GM12878 (cell line): ENCODE measurements at regions not wholly inside any gene's neighbourhood (a gene's known extent, or its start where the extent isn't known, plus 50 kb on each side); places are given as distances from the start of the nearest gene placed in this dataset.

ENCODE experiments used
- ATAC-seq: fragments of 200-7000 bp; cut with Tn5 transposase; 3 replicates; pipeline ENCODE4 v1.9.1; 2020; ENCODE audit warnings: mild to moderate bottlenecking, moderate library complexity
- BruUV-seq: library from RNA; stranded (reverse); fragments of 400-500 nt; replicated peaks from 2 replicates; lab custom pipeline; 2021; lab: Mats Ljungman, UMichigan
- CTCF ChIA-PET: fragments of 300-600 bp; sonication (Branson Sonifier 250); formaldehyde crosslinking; extraction: SDS; loops from one replicate; lab custom pipeline; 2021; ENCODE audit warnings: inconsistent platforms; lab: Yijun Ruan, JAX
- POLR2A ChIA-PET: fragments of 350-600 bp; formaldehyde crosslinking; extraction: SDS; loops from one replicate; lab custom pipeline; 2021; ENCODE audit warnings: inconsistent platforms; lab: Charles Lee
- RAD21 ChIA-PET: fragments of 300-600 bp; sonication (Branson Sonifier 250); formaldehyde crosslinking; loops from one replicate; lab custom pipeline; 2023; ENCODE audit warnings: antibody characterized with exemption; ENCODE audit not compliant: unreplicated experiment; lab: Charles Lee
- SMC1A ChIA-PET: fragments of 300-600 bp; sonication (Branson Sonifier 250); formaldehyde crosslinking; loops from one replicate; lab custom pipeline; 2023; ENCODE audit not compliant: unreplicated experiment, uncharacterized antibody; lab: Charles Lee
- DNase-seq: peaks from one replicate; pipeline ENCODE4 v3.0.0-alpha.2; 2011; ENCODE audit warnings: low read depth, low spot score
- FAIRE-seq: peaks from 3 replicates; lab custom pipeline; 2011; peaks lifted over from hg19 to GRCh38; lab: Jason Lieb, UNC
- H2AFZ ChIP-seq: 2 replicates; pipeline ENCODE4 v1.6.0; 2011; ENCODE audit warnings: low read depth, low read length, control low read depth; ENCODE audit not compliant: control insufficient read depth
- H3K27ac ChIP-seq: 2 replicates; pipeline ENCODE4 v1.5.1; 2011; ENCODE audit warnings: control low read depth; ENCODE audit not compliant: control insufficient read depth, insufficient read depth
- H3K27me3 ChIP-seq, 2 experiments: replicated peaks in 1 of 2; 2 replicates each; pipeline versions ENCODE4 v1.6.0 to v1.6.1; 2011; ENCODE audit warnings: low read length in 1 of 2; ENCODE audit not compliant: control insufficient read depth in 2 of 2, insufficient read depth in 2 of 2
- H3K36me3 ChIP-seq, 2 experiments: 2 replicates each; pipeline ENCODE4 v1.5.1; 2011; ENCODE audit warnings: low read length in 1 of 2; ENCODE audit not compliant: control insufficient read depth in 2 of 2, insufficient read depth in 2 of 2
- H3K4me1 ChIP-seq: 2 replicates; pipeline ENCODE4 v1.6.1; 2011; ENCODE audit warnings: mild to moderate bottlenecking, low read length, moderate library complexity, mixed read lengths; ENCODE audit not compliant: control insufficient read depth, insufficient read depth
- H3K4me2 ChIP-seq: 2 replicates; pipeline ENCODE4 v1.6.0; 2011; ENCODE audit warnings: control low read depth; ENCODE audit not compliant: control insufficient read depth, insufficient read depth
- H3K4me3 ChIP-seq: fragments of 200-600 bp; sonication (generic); 2 replicates; pipeline ENCODE4 v1.5.1; 2016
- H3K79me2 ChIP-seq: 2 replicates; pipeline ENCODE4 v1.6.0; 2011; ENCODE audit warnings: low read length; ENCODE audit not compliant: control insufficient read depth, insufficient read depth
- H3K9ac ChIP-seq: 2 replicates; pipeline ENCODE4 v1.8.0; 2011; ENCODE audit warnings: low read length, control low read depth, mixed read lengths; ENCODE audit not compliant: control insufficient read depth, insufficient read depth
- H3K9me3 ChIP-seq: replicated peaks from 3 replicates; pipeline ENCODE4 v1.5.1; 2011; ENCODE audit warnings: mild to moderate bottlenecking, low read length; ENCODE audit not compliant: control insufficient read depth, insufficient read depth
- H4K20me1 ChIP-seq: 2 replicates; pipeline ENCODE4 v1.6.0; 2011; ENCODE audit not compliant: control insufficient read depth, insufficient read depth
- HDAC2 ChIP-seq: fragments of 200-600 bp; sonication (generic); IDR thresholded peaks from 2 replicates; pipeline ENCODE4 v1.6.1; 2017
- HDGF ChIP-seq: fragments of 450-650 bp; IDR thresholded peaks from 2 replicates; pipeline ENCODE4 v1.6.1; 2016; ENCODE audit warnings: antibody characterized with exemption
- IKZF1 ChIP-seq: fragments of 450-650 bp; conservative IDR thresholded peaks from 2 replicates; pipeline ENCODE4 v1.6.1; 2017; ENCODE audit warnings: antibody characterized with exemption, mild to moderate bottlenecking
- JUNB ChIP-seq: IDR thresholded peaks from 2 replicates; pipeline ENCODE4 v1.6.1; 2016; ENCODE audit warnings: antibody characterized with exemption, mild to moderate bottlenecking
- JUND ChIP-seq: IDR thresholded peaks from 2 replicates; pipeline ENCODE4 v1.6.1; 2012; ENCODE audit warnings: low read depth, mild to moderate bottlenecking, low read length, improper control_type of control experiment, moderate library complexity
- NR2C2 ChIP-seq: IDR thresholded peaks from 2 replicates; pipeline ENCODE4 v1.6.1; 2011; ENCODE audit warnings: borderline replicate concordance, low read depth; ENCODE audit not compliant: control insufficient read depth, insufficient read length
- PAX8 ChIP-seq: fragments of 450-650 bp; IDR thresholded peaks from 2 replicates; pipeline ENCODE4 v1.6.1; 2017; ENCODE audit warnings: mild to moderate bottlenecking, moderate library complexity
- RCOR1 ChIP-seq: conservative IDR thresholded peaks from 2 replicates; pipeline ENCODE4 v1.6.1; 2012; ENCODE audit warnings: low read depth, low read length, improper control_type of control experiment
- TCF3 ChIP-seq: IDR thresholded peaks from 2 replicates; pipeline ENCODE4 v1.6.1; 2012; ENCODE audit warnings: low read depth, mild to moderate bottlenecking, low read length, borderline replicate concordance; ENCODE audit not compliant: insufficient read depth
- YBX1 ChIP-seq: fragments of 450-650 bp; IDR thresholded peaks from 2 replicates; pipeline ENCODE4 v1.6.1; 2016; ENCODE audit warnings: antibody characterized with exemption
- WGBS: methylation state at CpG from one replicate; pipeline ENCODE4 v1.1.6; 2016; ENCODE audit warnings: low lambda C conversion rate; ENCODE audit not compliant: insufficient replicate concordance, insufficient coverage; ENCODE audit errors: missing lambda C conversion rate; 5-methylcytosine and 5-hydroxymethylcytosine counted together
- in situ Hi-C: fragments of 300-500 bp; cut with MboI; formaldehyde crosslinking; loops from 9 replicates; pipeline ENCODE4 v1.14.3; 2018; ENCODE audit warnings: mixed read lengths
- intact Hi-C: fragments of 100-400 bp; cut with micrococcal nuclease; formaldehyde crosslinking; loops from one replicate; pipeline ENCODE4 v1.14.2; 2022; ENCODE audit not compliant: unreplicated experiment
- TF ChIP-seq, protein P1 (sequence below): fragments of 450-650 bp; IDR thresholded peaks from 2 replicates; pipeline ENCODE4 v1.6.1; 2017; ENCODE audit warnings: antibody characterized with exemption, mild to moderate bottlenecking, moderate library complexity
- TF ChIP-seq, protein P2 (sequence below): fragments of 150-350 bp; IDR thresholded peaks from 2 replicates; pipeline ENCODE4 v1.6.1; 2014; ENCODE audit warnings: mild to moderate bottlenecking, low read depth, low read length
- TF ChIP-seq, protein P3 (sequence below): fragments of 450-650 bp; formaldehyde crosslinking; IDR thresholded peaks from 2 replicates; pipeline ENCODE4 v1.4.0; 2020; ENCODE audit warnings: mild to moderate bottlenecking, moderate library complexity

DNA sequence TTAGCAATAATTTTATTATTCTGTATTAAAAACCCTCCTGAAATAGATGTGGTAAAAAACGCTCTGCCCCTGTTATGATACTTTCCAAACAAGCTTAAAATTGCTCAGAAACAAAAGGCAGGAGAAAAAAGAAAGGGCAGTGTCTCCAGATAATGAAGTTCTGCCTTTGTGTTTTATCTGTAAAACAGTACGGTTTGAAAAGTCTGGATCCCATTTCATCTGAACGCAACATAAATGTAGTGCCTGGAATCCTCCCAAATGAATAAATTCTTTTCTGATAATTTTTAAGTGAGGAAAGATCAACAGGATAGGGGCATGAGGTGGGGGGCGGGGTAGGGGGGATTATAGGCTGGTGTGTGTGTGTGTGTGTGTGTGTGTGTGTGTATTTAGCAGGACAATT is 87.5 kb upstream of the SOX9 start (continued):
- TF ChIP-seq, protein P1, sequence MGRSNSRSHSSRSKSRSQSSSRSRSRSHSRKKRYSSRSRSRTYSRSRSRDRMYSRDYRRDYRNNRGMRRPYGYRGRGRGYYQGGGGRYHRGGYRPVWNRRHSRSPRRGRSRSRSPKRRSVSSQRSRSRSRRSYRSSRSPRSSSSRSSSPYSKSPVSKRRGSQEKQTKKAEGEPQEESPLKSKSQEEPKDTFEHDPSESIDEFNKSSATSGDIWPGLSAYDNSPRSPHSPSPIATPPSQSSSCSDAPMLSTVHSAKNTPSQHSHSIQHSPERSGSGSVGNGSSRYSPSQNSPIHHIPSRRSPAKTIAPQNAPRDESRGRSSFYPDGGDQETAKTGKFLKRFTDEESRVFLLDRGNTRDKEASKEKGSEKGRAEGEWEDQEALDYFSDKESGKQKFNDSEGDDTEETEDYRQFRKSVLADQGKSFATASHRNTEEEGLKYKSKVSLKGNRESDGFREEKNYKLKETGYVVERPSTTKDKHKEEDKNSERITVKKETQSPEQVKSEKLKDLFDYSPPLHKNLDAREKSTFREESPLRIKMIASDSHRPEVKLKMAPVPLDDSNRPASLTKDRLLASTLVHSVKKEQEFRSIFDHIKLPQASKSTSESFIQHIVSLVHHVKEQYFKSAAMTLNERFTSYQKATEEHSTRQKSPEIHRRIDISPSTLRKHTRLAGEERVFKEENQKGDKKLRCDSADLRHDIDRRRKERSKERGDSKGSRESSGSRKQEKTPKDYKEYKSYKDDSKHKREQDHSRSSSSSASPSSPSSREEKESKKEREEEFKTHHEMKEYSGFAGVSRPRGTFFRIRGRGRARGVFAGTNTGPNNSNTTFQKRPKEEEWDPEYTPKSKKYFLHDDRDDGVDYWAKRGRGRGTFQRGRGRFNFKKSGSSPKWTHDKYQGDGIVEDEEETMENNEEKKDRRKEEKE: no peak
- no peak for TF ChIP-seq IKZF1
- no peak for TF ChIP-seq PAX8
- no peak for TF ChIP-seq HDAC2
- TF ChIP-seq JUND: no peak
- TF ChIP-seq YBX1: no peak

DNA sequence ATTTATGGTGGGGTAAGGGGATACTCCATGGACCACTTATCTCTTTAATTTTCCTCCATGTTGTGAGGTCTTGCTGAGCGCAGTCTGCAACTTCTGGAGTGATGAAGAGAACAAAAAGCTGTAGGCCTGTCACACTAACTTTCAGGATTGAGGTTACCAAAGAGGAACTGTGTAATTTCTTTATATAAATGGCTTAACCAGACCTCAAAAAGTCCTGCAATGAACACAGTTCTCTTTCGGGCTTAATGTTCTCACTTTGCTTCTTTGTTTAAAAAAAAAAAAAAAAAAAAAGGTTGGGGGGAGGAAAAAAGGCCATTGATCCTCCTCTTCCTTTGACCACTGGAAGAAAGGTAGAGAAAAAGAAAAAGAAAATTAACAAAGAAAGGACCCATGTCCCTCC is 86.8 kb upstream of the SOX9 start:
- ATAC-seq: peak; percentile 67
- Histone ChIP-seq H3K79me2 (peaks cover 2% of the 10 kb centered on the region; the same call in 1 of the 2 replicates), H3K27me3 (no peaks in the 10 kb centered on the region), H2AFZ (peak overlapping the region; percentile 59; the same call in 1 of the 2 replicates), H4K20me1 (no peaks in the 10 kb centered on the region), H3K36me3 (no peaks in the 10 kb centered on the region), H3K9me3 (peaks cover 13% of the 10 kb centered on the region; the same call in 2 of the 3 replicates), H3K27ac (peak overlapping the region; percentile 93), H3K4me1 (peaks cover 47% of the 10 kb centered on the region), H3K9ac (peak overlapping the region; percentile 55), H3K4me3 (peak overlapping the region; percentile 47; the same call in 1 of the 2 replicates), H3K4me2 (peak overlapping the region; percentile 52)
- peak; percentile 76 for DNase-seq
- BruUV-seq: no TSS peak
- ChIA-PET CTCF (interaction anchor here (0.7 to 8.3 kb wide), 11 partner anchors 8 to 523 kb away, joined by 3 to 41 read pairs (median 5); partner anchors contain the start of gene SOX9), RAD21 (interaction anchor here (0.6 to 4.3 kb wide), 17 partner anchors 8 to 562 kb away, joined by 3 to 41 read pairs (median 4); partner anchors contain the start of gene SOX9), SMC1A (interaction anchor here (0.6 to 6.8 kb wide), 17 partner anchors 9 to 635 kb away, joined by 3 to 61 read pairs (median 5); partner anchors contain the start of gene SOX9), POLR2A (interaction anchor here (0.6 to 1.9 kb wide), 7 partner anchors 11 to 492 kb away, joined by 3 to 6 read pairs (median 4); no protein-coding TSS in a partner anchor)
- WGBS: 0% methylated on average over 1 of the region's 2 CpGs
- intact Hi-C loops (loop anchor here (2.0 to 10.0 kb wide), 4 partner anchors 23 to 559 kb away; no protein-coding TSS in a partner anchor), in situ Hi-C loops (loop anchor here (5.0 kb wide), 3 partner anchors 83 to 483 kb away; no protein-coding TSS in a partner anchor)
- no peak for FAIRE-seq
- TF ChIP-seq TCF3 (peak; percentile 64; the same call in 1 of the 2 replicates), NR2C2 (no peak), HDGF (no peak), JUNB (peak; percentile 81), RCOR1 (no peak)
- TF ChIP-seq, protein P2, sequence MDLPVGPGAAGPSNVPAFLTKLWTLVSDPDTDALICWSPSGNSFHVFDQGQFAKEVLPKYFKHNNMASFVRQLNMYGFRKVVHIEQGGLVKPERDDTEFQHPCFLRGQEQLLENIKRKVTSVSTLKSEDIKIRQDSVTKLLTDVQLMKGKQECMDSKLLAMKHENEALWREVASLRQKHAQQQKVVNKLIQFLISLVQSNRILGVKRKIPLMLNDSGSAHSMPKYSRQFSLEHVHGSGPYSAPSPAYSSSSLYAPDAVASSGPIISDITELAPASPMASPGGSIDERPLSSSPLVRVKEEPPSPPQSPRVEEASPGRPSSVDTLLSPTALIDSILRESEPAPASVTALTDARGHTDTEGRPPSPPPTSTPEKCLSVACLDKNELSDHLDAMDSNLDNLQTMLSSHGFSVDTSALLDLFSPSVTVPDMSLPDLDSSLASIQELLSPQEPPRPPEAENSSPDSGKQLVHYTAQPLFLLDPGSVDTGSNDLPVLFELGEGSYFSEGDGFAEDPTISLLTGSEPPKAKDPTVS: no peak
- TF ChIP-seq, protein P3, sequence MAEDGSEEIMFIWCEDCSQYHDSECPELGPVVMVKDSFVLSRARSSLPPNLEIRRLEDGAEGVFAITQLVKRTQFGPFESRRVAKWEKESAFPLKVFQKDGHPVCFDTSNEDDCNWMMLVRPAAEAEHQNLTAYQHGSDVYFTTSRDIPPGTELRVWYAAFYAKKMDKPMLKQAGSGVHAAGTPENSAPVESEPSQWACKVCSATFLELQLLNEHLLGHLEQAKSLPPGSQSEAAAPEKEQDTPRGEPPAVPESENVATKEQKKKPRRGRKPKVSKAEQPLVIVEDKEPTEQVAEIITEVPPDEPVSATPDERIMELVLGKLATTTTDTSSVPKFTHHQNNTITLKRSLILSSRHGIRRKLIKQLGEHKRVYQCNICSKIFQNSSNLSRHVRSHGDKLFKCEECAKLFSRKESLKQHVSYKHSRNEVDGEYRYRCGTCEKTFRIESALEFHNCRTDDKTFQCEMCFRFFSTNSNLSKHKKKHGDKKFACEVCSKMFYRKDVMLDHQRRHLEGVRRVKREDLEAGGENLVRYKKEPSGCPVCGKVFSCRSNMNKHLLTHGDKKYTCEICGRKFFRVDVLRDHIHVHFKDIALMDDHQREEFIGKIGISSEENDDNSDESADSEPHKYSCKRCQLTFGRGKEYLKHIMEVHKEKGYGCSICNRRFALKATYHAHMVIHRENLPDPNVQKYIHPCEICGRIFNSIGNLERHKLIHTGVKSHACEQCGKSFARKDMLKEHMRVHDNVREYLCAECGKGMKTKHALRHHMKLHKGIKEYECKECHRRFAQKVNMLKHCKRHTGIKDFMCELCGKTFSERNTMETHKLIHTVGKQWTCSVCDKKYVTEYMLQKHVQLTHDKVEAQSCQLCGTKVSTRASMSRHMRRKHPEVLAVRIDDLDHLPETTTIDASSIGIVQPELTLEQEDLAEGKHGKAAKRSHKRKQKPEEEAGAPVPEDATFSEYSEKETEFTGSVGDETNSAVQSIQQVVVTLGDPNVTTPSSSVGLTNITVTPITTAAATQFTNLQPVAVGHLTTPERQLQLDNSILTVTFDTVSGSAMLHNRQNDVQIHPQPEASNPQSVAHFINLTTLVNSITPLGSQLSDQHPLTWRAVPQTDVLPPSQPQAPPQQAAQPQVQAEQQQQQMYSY (CRISPR knock-in tag): no peak
